ENCODE measurements at regions not wholly inside any gene's neighbourhood (a gene's known extent, or its start where the extent isn't known, plus 50 kb on each side); places are given as distances from the start of the nearest gene placed in this dataset.

GRCh38 chrX:39944416-39944815, 153.3 kb downstream of the BCOR start:
- no peak for TF ChIP-seq NFIC (IDR thresholded peaks at IDR 0.05)
- TF ChIP-seq CTCF (IDR thresholded peaks at IDR 0.05 in 2 of 3, conservative IDR thresholded peaks at IDR 0.05 in 1 of 3; ENCODE audit: insufficient read depth in 2 of 3, low read depth in 1 of 3, low read length in 3 of 3), result no peak
- no peak for TF ChIP-seq FOXK1 (CRISPR knock-in tag; IDR thresholded peaks at IDR 0.05; ENCODE audit: borderline replicate concordance)
- no peak for TF ChIP-seq SRF (CRISPR knock-in tag; IDR thresholded peaks at IDR 0.05)
- no peak for TF ChIP-seq NRF1 (conservative IDR thresholded peaks at IDR 0.05 in 1 of 2, IDR thresholded peaks at IDR 0.05 in 1 of 2)
- no peak for TF ChIP-seq PBX2 (CRISPR knock-in tag; IDR thresholded peaks at IDR 0.05; ENCODE audit: low read depth)
- no peak for TF ChIP-seq PBX2 (tag; conservative IDR thresholded peaks at IDR 0.05; ENCODE audit: low read depth)
